H9 (cell line): ENCODE measurements at regions not wholly inside any gene's neighbourhood (a gene's known extent, or its start where the extent isn't known, plus 50 kb on each side); places are given as distances from the start of the nearest gene placed in this dataset.

Source experiments
- DNase-seq: peaks from one replicate; pipeline ENCODE4 v3.0.0-alpha.2; 2017
- H2AFZ ChIP-seq: one replicate; pipeline ENCODE4 v1.6.1; 2013; ENCODE audit warnings: mild to moderate bottlenecking, low read length, control low read depth, moderate library complexity
- H2AK5ac ChIP-seq: 2 replicates; pipeline ENCODE4 v1.6.1; 2013; ENCODE audit warnings: low read length, control low read depth, mixed read lengths; ENCODE audit not compliant: insufficient read length
- H2BK120ac ChIP-seq: one replicate; pipeline ENCODE4 v1.6.1; 2013; ENCODE audit warnings: low read depth, mild to moderate bottlenecking, low read length, control low read depth, inconsistent platforms; ENCODE audit not compliant: poor library complexity, severe bottlenecking
- H2BK12ac ChIP-seq: 2 replicates; pipeline ENCODE4 v1.6.1; 2013; ENCODE audit warnings: low read length, control low read depth, mixed read lengths, low read depth; ENCODE audit not compliant: insufficient read length
- H2BK15ac ChIP-seq: 2 replicates; pipeline ENCODE4 v1.6.1; 2013; ENCODE audit warnings: low read depth, low read length, control low read depth
- H2BK20ac ChIP-seq: one replicate; pipeline ENCODE4 v1.6.1; 2013; ENCODE audit warnings: low read depth, mild to moderate bottlenecking, low read length, control low read depth, inconsistent platforms; ENCODE audit not compliant: poor library complexity, severe bottlenecking
- H2BK5ac ChIP-seq: 2 replicates; pipeline ENCODE4 v1.6.1; 2013; ENCODE audit warnings: low read length, control low read depth, mixed read lengths; ENCODE audit not compliant: insufficient read length
- H3K14ac ChIP-seq: 2 replicates; pipeline ENCODE4 v1.6.1; 2013; ENCODE audit warnings: low read length, control low read depth; ENCODE audit not compliant: insufficient read depth
- H3K18ac ChIP-seq: 2 replicates; pipeline ENCODE4 v1.6.1; 2013; ENCODE audit warnings: low read depth, mild to moderate bottlenecking, mixed read lengths, low read length, control low read depth; ENCODE audit not compliant: insufficient read length
- H3K23ac ChIP-seq: 2 replicates; pipeline ENCODE4 v1.6.1; 2013; ENCODE audit warnings: low read length, control low read depth, mixed read lengths, low read depth; ENCODE audit not compliant: insufficient read length
- H3K23me2 ChIP-seq: 2 replicates; pipeline ENCODE4 v1.6.1; 2013; ENCODE audit warnings: low read depth, mild to moderate bottlenecking, mixed read lengths, low read length, control low read depth; ENCODE audit not compliant: insufficient read length, poor library complexity, severe bottlenecking
- H3K27ac ChIP-seq: 2 replicates; pipeline ENCODE4 v1.5.1; 2013; ENCODE audit warnings: low read length, control low read depth, mixed read lengths, low read depth; ENCODE audit not compliant: insufficient read length
- H3K27me3 ChIP-seq: 2 replicates; pipeline ENCODE4 v1.6.1; 2013; ENCODE audit warnings: low read length, control low read depth, inconsistent platforms; ENCODE audit not compliant: insufficient read depth
- H3K4ac ChIP-seq: 2 replicates; pipeline ENCODE4 v1.6.1; 2013; ENCODE audit warnings: low read depth, mild to moderate bottlenecking, control low read depth, inconsistent platforms, low read length, moderate library complexity
- H3K4me1 ChIP-seq: 2 replicates; pipeline ENCODE4 v1.6.1; 2013; ENCODE audit warnings: low read length, control low read depth, inconsistent platforms; ENCODE audit not compliant: insufficient read depth
- H3K4me2 ChIP-seq: 2 replicates; pipeline ENCODE4 v1.6.1; 2013; ENCODE audit warnings: low read length, control low read depth, mixed read lengths; ENCODE audit not compliant: insufficient read length, insufficient read depth
- H3K56ac ChIP-seq: 2 replicates; pipeline ENCODE4 v1.6.1; 2013; ENCODE audit warnings: low read depth, mild to moderate bottlenecking, mixed read lengths, low read length, control low read depth; ENCODE audit not compliant: insufficient read length
- H3K79me1 ChIP-seq: 2 replicates; pipeline ENCODE4 v1.6.1; 2013; ENCODE audit warnings: low read depth, mild to moderate bottlenecking, moderate library complexity, low read length, control low read depth, inconsistent platforms; ENCODE audit not compliant: insufficient read depth, poor library complexity, severe bottlenecking
- H3K79me2 ChIP-seq: 2 replicates; pipeline ENCODE4 v1.6.1; 2013; ENCODE audit warnings: low read length, control low read depth, inconsistent platforms; ENCODE audit not compliant: insufficient read depth
- H3K9ac ChIP-seq: 2 replicates; pipeline ENCODE4 v1.6.1; 2013; ENCODE audit warnings: low read length, control low read depth, mixed read lengths; ENCODE audit not compliant: insufficient read length; ENCODE audit errors: extremely low read depth
- H3K9me3 ChIP-seq: one replicate; pipeline ENCODE4 v1.6.1; 2013; ENCODE audit warnings: low read depth, low read length, inconsistent platforms; ENCODE audit not compliant: control insufficient read depth
- H3T11ph ChIP-seq: one replicate; pipeline ENCODE4 v1.6.1; 2013; ENCODE audit warnings: mild to moderate bottlenecking, low read length, control low read depth, inconsistent platforms
- H4K20me1 ChIP-seq: one replicate; pipeline ENCODE4 v1.6.1; 2013; ENCODE audit not compliant: control insufficient read depth, insufficient read length, insufficient read depth
- H4K5ac ChIP-seq: 2 replicates; pipeline ENCODE4 v1.6.1; 2013; ENCODE audit warnings: low read depth, mild to moderate bottlenecking, mixed read lengths, low read length, control low read depth; ENCODE audit not compliant: insufficient read length
- H4K8ac ChIP-seq: replicated peaks from 2 replicates; pipeline ENCODE4 v1.6.1; 2013; ENCODE audit warnings: low read length, control low read depth, mixed read lengths, low read depth; ENCODE audit not compliant: insufficient read length
- H4K91ac ChIP-seq: 2 replicates; pipeline ENCODE4 v1.6.1; 2013; ENCODE audit warnings: low read depth, mild to moderate bottlenecking, moderate library complexity, mixed read lengths, low read length, control low read depth; ENCODE audit not compliant: insufficient read length
- H3K27ac Mint-ChIP-seq, 3 experiments: 2 replicates in 2 of 3; 3 replicates in 1 of 3; pipeline ENCODE4 v1.8.0; 2020 to 2021; ENCODE audit warnings: mixed read lengths in 3 of 3, mild to moderate bottlenecking in 1 of 3, moderate library complexity in 1 of 3
- H3K27me3 Mint-ChIP-seq: 2 replicates; pipeline ENCODE4 v1.8.0; 2021; ENCODE audit warnings: low read depth, mild to moderate bottlenecking, moderate library complexity, mixed read lengths
- H3K36me3 Mint-ChIP-seq, 3 experiments: 2 replicates in 2 of 3; 3 replicates in 1 of 3; pipeline ENCODE4 v1.8.0; 2020 to 2021; ENCODE audit warnings: low read depth in 3 of 3, mixed read lengths in 3 of 3; ENCODE audit not compliant: insufficient read depth in 1 of 3
- H3K4me1 Mint-ChIP-seq, 2 experiments: 2 replicates each; pipeline ENCODE4 v1.8.0; 2020; ENCODE audit warnings: mixed read lengths in 2 of 2
- H3K4me3 Mint-ChIP-seq, 2 experiments: 2 replicates in 1 of 2; 3 replicates in 1 of 2; pipeline ENCODE4 v1.8.0; 2020 to 2021; ENCODE audit warnings: mild to moderate bottlenecking in 2 of 2, mixed read lengths in 2 of 2, moderate library complexity in 1 of 2
- H3K9me3 Mint-ChIP-seq, 2 experiments: 2 replicates in 1 of 2; 3 replicates in 1 of 2; pipeline ENCODE4 v1.8.0; 2020; ENCODE audit warnings: mild to moderate bottlenecking in 2 of 2, mixed read lengths in 2 of 2, moderate library complexity in 1 of 2
- CTCF ChIP-seq: fragments of 200-600 bp; sonication (generic); conservative IDR thresholded peaks from 3 replicates; pipeline ENCODE4 v1.8.0; 2021; ENCODE audit warnings: antibody characterized with exemption, mild to moderate bottlenecking
- WGBS: extraction: QIAGEN DNeasy Blood & Tissue Kit; methylation state at CpG from one replicate; pipeline ENCODE4 v1.1.7; 2013; ENCODE audit warnings: missing lambda C conversion rate, low lambda C conversion rate, mixed read lengths; ENCODE audit not compliant: insufficient read length; ENCODE audit errors: extremely low coverage; 5-methylcytosine and 5-hydroxymethylcytosine counted together

- Histone ChIP-seq H2BK12ac (no peak overlapping the region), H3K56ac (no peak overlapping the region), H3K23ac (no peak overlapping the region), H2BK20ac (no peak overlapping the region), H3K23me2 (no peaks in the 10 kb centered on the region), H3K27ac (no peak overlapping the region), H3K4ac (no peak overlapping the region), H3K4me1 (no peaks in the 10 kb centered on the region), H4K20me1 (peaks cover 3% of the 10 kb centered on the region), H2AFZ (no peak overlapping the region), H3K9me3 (no peaks in the 10 kb centered on the region), H2BK120ac (no peak overlapping the region), H3K79me1 (no peaks in the 10 kb centered on the region), H2BK5ac (no peak overlapping the region), H3K79me2 (no peaks in the 10 kb centered on the region), H3K4me2 (no peak overlapping the region), H2AK5ac (no peak overlapping the region), H4K8ac (no peak overlapping the region), H4K5ac (no peak overlapping the region), H3K9ac (no peak overlapping the region), H3K18ac (no peak overlapping the region), H3K27me3 (no peaks in the 10 kb centered on the region), H3T11ph (no peak overlapping the region), H2BK15ac (no peak overlapping the region), H3K14ac (no peak overlapping the region), H4K91ac (no peak overlapping the region)
- DNase-seq, result no peak
- H3K27ac Mint-ChIP-seq, result no peak overlapping the region
- peaks cover 33% of the 10 kb centered on the region for H3K27me3 Mint-ChIP-seq
- H3K4me3 Mint-ChIP-seq, result no peak overlapping the region
- no CpG with 5 or more reads among the region's 6 CpGs for WGBS
- H3K36me3 Mint-ChIP-seq, result peaks cover 0 to 3% (median 3%) of the 10 kb centered on the region in 3 experiments
- no peak for TF ChIP-seq CTCF
- no peaks in the 10 kb centered on the region for H3K4me1 Mint-ChIP-seq
- peaks cover 6 to 7% of the 10 kb centered on the region in 2 experiments; a peak in 4 of 5 replicates for H3K9me3 Mint-ChIP-seq
These were observed 260.7 kb upstream of the FOXF1 start for GRCh38 chr16:86249631-86250030.
